Testis (tissue), 2 donors: ENCODE measurements at regions not wholly inside any gene's neighbourhood (a gene's known extent, or its start where the extent isn't known, plus 50 kb on each side); places are given as distances from the start of the nearest gene placed in this dataset.

Experiments used
- POLR2A ChIP-seq: fragments of 450-650 bp; IDR thresholded peaks from one replicate; pipeline ENCODE4 v1.6.1; 2017; ENCODE audit warnings: antibody characterized with exemption, mild to moderate bottlenecking, moderate library complexity
- TF ChIP-seq, protein P1 (sequence below), 3 experiments: fragments of 450-650 bp in 2 of 3; fragments of 200-600 bp in 1 of 3; sonication (generic) in 1 of 3; IDR thresholded peaks; one replicate each; pipeline ENCODE4 v1.5.1; 2016 to 2019; ENCODE audit warnings: antibody characterized with exemption in 3 of 3, mild to moderate bottlenecking in 2 of 3, moderate library complexity in 1 of 3

DNA sequence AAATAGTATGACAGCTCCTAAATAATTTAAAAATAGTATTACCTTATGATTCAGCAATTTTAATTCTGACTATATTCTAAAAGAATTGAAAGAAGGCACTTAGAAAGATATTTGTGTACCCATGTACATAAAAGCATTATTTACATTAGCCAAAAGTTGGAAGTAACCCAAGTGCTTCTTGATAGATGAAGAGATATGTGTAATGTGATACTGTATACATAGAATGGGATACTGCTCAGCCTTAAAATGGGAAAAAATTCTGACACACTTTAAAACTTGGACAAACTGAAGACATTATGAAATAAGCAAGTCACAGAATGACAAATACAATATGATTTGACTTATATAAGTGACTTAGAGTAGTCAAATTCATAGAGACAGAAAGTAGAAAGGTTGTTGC, 112.2 kb downstream of the IDS start:
- TF ChIP-seq, protein P1, sequence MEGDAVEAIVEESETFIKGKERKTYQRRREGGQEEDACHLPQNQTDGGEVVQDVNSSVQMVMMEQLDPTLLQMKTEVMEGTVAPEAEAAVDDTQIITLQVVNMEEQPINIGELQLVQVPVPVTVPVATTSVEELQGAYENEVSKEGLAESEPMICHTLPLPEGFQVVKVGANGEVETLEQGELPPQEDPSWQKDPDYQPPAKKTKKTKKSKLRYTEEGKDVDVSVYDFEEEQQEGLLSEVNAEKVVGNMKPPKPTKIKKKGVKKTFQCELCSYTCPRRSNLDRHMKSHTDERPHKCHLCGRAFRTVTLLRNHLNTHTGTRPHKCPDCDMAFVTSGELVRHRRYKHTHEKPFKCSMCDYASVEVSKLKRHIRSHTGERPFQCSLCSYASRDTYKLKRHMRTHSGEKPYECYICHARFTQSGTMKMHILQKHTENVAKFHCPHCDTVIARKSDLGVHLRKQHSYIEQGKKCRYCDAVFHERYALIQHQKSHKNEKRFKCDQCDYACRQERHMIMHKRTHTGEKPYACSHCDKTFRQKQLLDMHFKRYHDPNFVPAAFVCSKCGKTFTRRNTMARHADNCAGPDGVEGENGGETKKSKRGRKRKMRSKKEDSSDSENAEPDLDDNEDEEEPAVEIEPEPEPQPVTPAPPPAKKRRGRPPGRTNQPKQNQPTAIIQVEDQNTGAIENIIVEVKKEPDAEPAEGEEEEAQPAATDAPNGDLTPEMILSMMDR (IDR thresholded peaks at IDR 0.05) = no peak
- TF ChIP-seq POLR2A = no peak
